ENCODE measurements at regions not wholly inside any gene's neighbourhood (a gene's known extent, or its start where the extent isn't known, plus 50 kb on each side); places are given as distances from the start of the nearest gene placed in this dataset.

DNA sequence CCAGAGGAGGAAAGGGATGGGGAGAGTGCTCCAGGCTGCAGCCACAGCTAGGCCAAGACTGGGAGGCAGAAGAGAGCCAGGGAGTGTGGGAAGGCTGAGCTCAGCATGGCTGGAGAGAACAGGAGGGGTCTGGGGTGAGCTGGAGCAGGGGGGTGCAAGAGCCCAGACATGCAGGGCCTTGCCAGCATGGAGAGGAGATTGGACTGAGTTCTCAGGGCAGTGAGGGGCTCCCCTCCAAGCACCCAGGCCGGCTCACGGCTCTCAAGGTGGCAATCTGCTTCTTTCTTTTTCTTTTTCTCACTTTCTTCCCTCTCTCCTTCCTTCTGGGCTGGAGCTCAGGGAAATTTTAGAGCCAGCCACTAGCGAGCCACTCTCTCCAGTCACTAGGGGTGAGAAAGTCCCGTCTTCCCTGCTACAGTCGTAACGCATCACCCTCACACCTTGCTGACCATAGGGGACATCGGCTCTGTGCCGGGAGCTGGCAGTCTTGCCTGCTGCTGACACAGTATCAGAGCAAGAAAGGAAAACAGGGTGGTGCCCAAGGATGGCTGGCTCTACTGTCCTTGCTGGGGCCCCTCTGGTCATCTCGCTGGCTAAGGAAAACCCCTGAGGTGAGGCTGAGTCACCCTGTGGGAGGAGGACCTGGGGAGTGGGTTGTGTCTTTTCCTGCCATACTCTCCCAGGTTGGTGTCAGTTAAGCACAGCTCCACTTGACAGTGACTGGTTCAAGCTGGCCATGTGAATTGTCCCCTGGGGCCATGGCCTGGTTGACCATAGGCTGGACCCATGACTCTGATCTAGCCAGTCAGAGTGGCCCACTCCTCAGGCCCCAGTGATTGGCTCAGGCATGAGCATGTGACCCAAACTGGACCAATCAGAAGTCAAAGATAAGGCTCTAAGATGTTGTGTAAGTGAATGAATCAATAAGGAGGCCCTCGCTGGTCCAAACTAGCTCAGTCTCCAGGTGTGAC lies 135.1 kb upstream of the PMEPA1 start:
- ATAC-seq (ENCODE audit: low read depth in 2 of 2) (no peak), DNase-seq (no peak)
- Mint-ChIP-seq H3K27me3 (peaks cover 10 to 43% (median 40%) of the 10 kb centered on the region in 3 donors), H3K36me3 (no peaks in the 10 kb centered on the region), H3K9me3 (peaks cover 0 to 4% (median 0%) of the 10 kb centered on the region in 7 donors), H3K27ac (peak overlapping the region in 2 of 6 donors; percentile 20 to 71), H3K4me1 (no peaks in the 10 kb centered on the region), H3K4me3 (no peak overlapping the region)

DNA sequence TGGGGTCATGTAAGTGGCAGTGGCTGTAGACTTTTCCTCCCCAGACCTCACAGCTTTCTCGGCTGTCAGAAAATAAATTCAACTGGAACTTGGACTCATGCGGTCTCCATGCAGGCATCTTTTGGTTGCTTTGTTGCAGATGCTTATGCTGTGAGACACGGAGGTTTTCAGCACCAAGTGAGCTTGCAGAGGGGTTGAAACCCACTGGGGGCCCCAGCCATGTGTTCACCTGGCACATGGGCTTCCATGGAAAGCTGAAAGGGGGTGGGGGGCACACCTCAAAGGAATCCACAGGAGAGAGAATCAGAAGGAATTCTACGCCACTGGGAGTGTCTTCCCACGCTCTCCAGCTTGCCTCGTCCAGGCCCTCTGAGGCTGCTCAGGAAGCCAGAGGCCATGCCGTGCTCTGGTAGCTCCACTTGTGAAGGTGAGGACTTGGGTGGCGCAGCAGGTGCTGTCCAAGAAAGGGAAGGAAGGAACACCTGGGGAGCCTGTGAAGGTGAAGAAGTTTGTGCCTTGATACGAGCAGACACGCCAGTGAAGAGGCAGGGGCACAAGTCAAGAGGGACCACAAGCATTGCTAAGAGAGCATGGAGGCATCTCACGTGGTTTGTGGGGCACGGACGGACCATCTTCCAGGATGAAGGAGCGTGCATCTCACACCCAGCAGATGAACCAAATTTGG lies 134.3 kb upstream of the PMEPA1 start:
- no peak for ATAC-seq (ENCODE audit: low read depth in 2 of 2)
- peaks cover 0 to 4% (median 0%) of the 10 kb centered on the region in 7 donors for H3K9me3 Mint-ChIP-seq
- no peaks in the 10 kb centered on the region for H3K36me3 Mint-ChIP-seq
- H3K4me3 Mint-ChIP-seq: no peak overlapping the region
- DNase-seq: no peak
- no peaks in the 10 kb centered on the region for H3K4me1 Mint-ChIP-seq
- peaks cover 10 to 40% (median 36%) of the 10 kb centered on the region in 3 donors for H3K27me3 Mint-ChIP-seq
- no peak overlapping the region for H3K27ac Mint-ChIP-seq

DNA sequence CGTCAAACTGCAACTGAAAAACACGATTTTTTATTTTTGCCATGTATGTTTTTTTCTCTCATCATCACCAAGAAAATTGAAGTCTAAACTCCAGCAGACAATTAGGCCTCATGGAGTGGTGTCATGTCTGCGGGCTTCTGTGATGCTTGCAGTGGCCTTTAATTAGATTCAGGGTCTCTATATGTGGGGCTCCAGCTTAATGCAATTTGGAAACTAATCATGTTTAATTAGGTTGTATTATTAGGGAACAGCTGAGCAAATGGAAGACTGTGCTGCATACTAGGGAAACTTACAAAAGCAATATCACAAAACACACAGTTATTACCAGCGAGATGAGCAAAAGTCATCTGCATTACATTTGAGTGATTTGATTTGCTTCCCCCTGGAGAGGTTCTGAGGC lies 132.9 kb upstream of the PMEPA1 start:
- H3K27me3 Mint-ChIP-seq: peaks cover 6 to 31% (median 29%) of the 10 kb centered on the region in 3 donors
- H3K9me3 Mint-ChIP-seq: peaks cover 0 to 4% (median 0%) of the 10 kb centered on the region in 7 donors
- H3K36me3 Mint-ChIP-seq: no peaks in the 10 kb centered on the region
- DNase-seq (no peak), ATAC-seq (ENCODE audit: low read depth in 2 of 2) (no peak)
- peak overlapping the region in 1 of 6 donors; percentile 26 for H3K27ac Mint-ChIP-seq
- no peaks in the 10 kb centered on the region for H3K4me1 Mint-ChIP-seq
- H3K4me3 Mint-ChIP-seq: no peak overlapping the region

DNA sequence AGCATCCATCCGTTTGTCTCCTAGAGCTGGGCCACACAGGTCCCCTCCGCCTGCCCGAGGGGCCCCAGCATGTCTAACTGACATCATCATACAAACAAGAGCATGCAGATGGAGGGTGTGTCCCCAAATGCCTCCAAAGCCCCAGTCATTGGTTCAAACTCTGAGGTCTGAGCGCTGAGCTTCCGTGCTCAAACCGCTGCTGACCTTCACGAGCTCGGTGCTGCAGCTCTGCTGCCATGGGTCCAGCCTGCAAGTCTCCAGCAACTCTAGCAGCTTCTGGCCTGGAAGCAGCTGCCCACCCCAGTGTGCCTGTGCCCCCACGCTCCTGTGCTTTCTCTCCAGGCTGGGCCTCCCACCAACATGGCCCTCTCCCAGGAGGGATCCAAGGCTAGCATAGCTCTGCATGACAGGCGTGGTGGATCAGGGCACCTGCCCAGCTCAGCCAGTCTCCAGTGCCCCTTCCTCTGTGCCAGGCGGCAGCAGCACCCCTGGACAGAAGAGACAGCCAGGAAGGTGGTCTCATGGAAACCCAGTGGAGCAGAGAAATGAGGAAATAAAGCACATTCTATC lies 131.6 kb upstream of the PMEPA1 start:
- Mint-ChIP-seq H3K27me3 (peaks cover 0 to 32% (median 19%) of the 10 kb centered on the region in 3 donors), H3K9me3 (peaks cover 0 to 4% (median 0%) of the 10 kb centered on the region in 7 donors), H3K27ac (no peak overlapping the region), H3K36me3 (no peaks in the 10 kb centered on the region), H3K4me1 (no peaks in the 10 kb centered on the region), H3K4me3 (no peak overlapping the region)
- DNase-seq (no peak), ATAC-seq (ENCODE audit: low read depth in 2 of 2) (no peak)

DNA sequence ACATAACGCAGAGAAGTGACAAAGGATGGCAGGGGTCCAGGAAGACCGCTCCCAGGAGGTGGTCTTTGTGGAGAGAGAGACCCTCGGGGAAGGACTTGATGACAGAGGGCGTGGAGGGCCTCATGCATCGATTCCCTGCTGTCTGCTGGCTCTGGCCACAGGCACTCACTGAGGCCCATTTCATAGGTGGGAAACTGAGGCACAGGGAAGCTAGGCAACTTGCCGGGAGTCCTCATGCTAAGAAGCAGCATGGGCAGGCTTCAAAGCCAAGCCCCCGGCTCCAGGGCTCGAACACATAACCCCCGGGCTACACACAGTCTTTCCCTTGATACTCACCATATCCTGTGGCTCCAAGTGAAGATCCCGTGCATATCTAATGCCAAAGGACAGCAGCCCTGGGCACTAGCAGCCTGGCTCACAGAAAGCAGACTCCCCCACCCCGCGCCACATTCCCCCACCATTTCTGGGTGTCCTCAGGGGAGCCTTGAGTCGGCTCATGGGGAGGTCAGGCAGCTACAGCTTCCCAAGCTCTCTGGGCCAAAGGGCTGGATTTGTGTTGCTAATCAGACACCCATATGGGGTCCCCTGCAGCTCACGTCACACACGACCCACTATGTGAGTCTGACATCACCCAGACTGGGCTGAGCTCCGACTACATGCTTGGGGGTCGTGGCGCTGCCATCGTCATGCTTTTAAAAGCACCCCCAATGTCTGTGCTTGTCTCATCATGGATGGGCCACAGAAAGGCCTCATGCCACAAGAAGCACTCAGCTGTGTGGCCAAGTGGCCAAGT lies 130.9 kb upstream of the PMEPA1 start:
- Mint-ChIP-seq H3K36me3 (no peaks in the 10 kb centered on the region), H3K27ac (no peak overlapping the region), H3K9me3 (peaks cover 0 to 4% (median 0%) of the 10 kb centered on the region in 7 donors), H3K4me1 (no peaks in the 10 kb centered on the region), H3K4me3 (no peak overlapping the region), H3K27me3 (peaks cover 0 to 27% (median 16%) of the 10 kb centered on the region in 3 donors)
- no peak for DNase-seq
- no peak for ATAC-seq (ENCODE audit: low read depth in 2 of 2)

DNA sequence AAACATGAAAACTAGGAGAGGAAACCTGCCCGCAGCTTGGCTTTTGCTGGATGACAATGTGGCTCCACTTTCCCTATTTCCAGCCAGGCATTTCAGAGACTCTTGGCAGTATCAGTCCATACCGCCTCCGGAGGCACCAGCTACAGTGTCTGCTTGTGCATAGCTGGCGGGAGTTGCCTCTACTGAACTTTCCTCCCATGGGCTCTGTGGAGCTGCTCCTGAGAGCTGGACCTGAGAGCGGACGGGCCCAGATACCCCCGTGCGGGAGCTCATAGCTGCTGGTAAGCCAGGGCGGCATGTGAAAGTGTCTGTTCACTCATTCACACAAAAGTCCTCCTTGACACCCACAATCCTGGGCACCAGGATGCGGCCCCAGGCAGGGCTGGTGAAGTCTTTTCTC lies 130.3 kb upstream of the PMEPA1 start:
- Mint-ChIP-seq H3K27me3 (peaks cover 0 to 23% (median 12%) of the 10 kb centered on the region in 3 donors), H3K36me3 (no peaks in the 10 kb centered on the region), H3K27ac (no peak overlapping the region), H3K4me1 (no peaks in the 10 kb centered on the region), H3K4me3 (no peak overlapping the region), H3K9me3 (no peaks in the 10 kb centered on the region)
- ATAC-seq (ENCODE audit: low read depth in 2 of 2) (no peak), DNase-seq (no peak)

DNA sequence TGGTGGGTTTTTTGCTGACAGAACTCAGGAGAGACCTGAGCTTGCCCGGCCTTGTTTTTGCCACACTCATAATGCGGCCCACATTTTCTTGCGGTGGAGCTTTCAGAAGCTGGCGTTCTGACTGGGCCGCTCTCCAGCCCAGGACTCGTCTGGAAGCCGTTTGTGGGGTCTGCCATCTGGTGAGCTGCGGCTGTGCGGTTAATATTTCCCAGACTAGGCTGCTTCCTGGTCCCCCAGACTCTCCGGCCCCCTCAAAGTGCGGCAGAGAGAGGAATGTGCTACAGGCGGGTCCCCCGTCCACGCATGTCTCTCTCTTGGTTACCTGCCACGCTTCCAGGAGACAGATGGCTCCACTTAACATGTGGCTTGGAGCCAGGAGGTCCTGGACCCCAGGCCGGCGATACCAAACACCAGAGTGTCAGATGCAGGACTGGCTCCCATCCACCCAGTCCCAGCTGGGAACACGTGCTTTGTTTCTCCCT lies 128.9 kb upstream of the PMEPA1 start:
- H3K4me1 Mint-ChIP-seq: no peaks in the 10 kb centered on the region
- no peaks in the 10 kb centered on the region for H3K36me3 Mint-ChIP-seq
- no peak overlapping the region for H3K27ac Mint-ChIP-seq
- H3K9me3 Mint-ChIP-seq: no peaks in the 10 kb centered on the region
- H3K4me3 Mint-ChIP-seq: no peak overlapping the region
- DNase-seq (no peak), ATAC-seq (ENCODE audit: low read depth in 2 of 2) (no peak)
- H3K27me3 Mint-ChIP-seq: peaks cover 0 to 16% (median 10%) of the 10 kb centered on the region in 3 donors

DNA sequence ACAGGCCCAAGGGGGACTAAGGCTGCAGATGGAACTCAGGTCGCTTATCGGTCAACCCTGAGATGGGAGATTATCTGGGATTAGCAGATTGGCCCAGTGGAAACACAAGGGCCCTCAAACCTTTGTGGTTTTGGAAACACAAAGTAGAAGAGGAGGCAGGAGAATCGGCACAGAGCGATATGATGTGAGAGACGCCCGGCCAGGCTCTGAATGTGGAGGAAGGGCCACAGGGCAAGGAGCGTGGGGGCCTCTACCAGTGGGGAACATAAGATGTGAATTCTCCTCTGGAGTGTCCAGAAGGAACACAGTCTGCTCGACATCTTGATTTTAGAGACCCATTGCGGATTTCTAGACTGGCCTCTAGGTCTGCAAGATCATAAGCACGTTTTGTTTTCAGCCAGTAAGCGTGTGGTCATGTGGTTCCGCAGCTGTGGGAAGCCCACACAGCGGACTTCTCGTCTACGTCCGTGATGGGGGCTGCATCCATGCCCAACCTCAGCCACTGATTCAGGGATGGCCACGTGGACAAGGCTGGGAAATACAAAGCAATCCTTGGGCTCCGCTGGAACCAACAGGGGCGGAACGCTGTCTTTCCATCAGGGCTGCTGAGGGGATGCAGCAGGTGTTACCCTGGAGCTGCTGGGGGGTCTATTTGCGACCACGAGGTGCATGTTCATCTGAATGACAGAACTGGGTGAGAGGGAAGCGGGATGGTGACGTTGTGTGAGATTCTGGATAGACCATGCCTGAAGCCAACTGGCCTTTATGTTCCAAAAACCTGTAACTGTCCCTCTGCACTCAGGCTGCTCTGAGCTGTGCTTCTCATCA lies 127.6 kb upstream of the PMEPA1 start:
- no peak overlapping the region for H3K27ac Mint-ChIP-seq
- no peaks in the 10 kb centered on the region for H3K36me3 Mint-ChIP-seq
- H3K4me1 Mint-ChIP-seq: no peaks in the 10 kb centered on the region
- no peak for ATAC-seq (ENCODE audit: low read depth in 2 of 2)
- H3K9me3 Mint-ChIP-seq: no peaks in the 10 kb centered on the region
- no peak for DNase-seq
- H3K27me3 Mint-ChIP-seq: peaks cover 0 to 21% (median 15%) of the 10 kb centered on the region in 3 donors
- H3K4me3 Mint-ChIP-seq: no peak overlapping the region

DNA sequence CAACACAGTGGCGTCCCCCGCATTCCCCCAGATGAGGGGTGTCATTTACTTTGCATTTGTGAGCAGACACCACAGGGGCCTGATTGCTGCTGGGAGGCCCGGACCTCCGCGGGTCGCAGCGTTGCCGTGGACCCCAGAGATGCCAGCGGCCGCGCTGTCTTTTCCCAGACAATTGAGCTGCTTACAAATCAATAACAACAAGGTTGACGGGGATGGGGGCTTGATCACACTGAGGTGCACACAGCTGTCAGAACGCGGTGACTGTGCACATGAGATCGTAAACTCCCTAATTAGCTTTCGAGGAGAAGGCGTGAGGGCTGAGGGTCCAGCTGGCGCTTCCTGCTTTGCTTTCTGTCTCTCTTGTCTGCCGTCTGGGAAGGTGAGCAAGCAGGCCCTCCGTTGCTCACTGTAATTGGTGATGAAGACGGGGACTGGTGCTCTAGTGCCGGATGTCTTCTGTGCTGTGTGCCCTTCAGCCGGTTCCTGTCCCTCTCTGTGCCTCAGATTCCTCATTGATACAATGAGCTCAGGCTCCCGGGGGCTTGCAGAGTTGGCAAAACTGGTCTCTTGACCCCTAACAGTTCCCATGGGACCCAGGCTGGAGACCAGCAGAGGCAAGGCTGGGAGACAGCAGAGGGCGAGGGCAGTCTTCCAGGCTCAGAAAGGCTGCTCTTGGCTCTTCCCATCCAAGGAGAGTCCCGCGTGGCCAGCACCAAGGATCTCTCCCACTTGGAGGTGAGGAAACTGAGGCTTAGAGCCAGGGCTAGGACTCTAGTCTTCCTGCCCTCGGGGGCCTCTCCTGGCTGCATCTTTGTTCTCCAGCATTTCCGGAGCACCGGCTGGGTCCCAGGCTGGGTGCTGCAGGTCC lies 126.0 kb upstream of the PMEPA1 start:
- no peak for ATAC-seq (ENCODE audit: low read depth in 2 of 2)
- DNase-seq: no peak
- Mint-ChIP-seq H3K4me3 (peak overlapping the region in 1 of 8 donors; percentile 21), H3K9me3 (no peaks in the 10 kb centered on the region), H3K27ac (no peak overlapping the region), H3K36me3 (no peaks in the 10 kb centered on the region), H3K4me1 (no peaks in the 10 kb centered on the region), H3K27me3 (peaks cover 4 to 21% (median 15%) of the 10 kb centered on the region in 3 donors)

DNA sequence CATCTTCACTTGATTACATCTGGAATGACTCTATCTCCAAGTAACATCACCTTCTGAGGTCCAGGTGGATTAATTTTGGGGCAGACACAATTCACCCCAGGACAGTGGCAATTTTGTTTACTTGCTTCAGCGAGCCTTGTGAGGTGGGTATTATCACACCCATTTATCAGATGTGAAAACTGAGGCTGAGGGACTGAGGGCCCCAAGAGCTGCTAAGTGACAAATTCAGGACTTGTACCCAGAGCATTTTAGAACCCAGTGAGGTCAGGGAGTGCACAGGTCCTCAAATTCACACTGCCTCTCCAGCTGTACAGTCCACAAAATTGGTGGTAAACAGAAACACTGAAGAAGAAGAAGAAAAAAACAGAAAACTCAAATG lies 125.2 kb upstream of the PMEPA1 start:
- Mint-ChIP-seq H3K36me3 (no peaks in the 10 kb centered on the region), H3K9me3 (no peaks in the 10 kb centered on the region), H3K27ac (no peak overlapping the region), H3K4me1 (no peaks in the 10 kb centered on the region), H3K4me3 (no peak overlapping the region), H3K27me3 (peaks cover 4 to 27% (median 15%) of the 10 kb centered on the region in 3 donors)
- DNase-seq: no peak
- ATAC-seq (ENCODE audit: low read depth in 2 of 2): no peak

DNA sequence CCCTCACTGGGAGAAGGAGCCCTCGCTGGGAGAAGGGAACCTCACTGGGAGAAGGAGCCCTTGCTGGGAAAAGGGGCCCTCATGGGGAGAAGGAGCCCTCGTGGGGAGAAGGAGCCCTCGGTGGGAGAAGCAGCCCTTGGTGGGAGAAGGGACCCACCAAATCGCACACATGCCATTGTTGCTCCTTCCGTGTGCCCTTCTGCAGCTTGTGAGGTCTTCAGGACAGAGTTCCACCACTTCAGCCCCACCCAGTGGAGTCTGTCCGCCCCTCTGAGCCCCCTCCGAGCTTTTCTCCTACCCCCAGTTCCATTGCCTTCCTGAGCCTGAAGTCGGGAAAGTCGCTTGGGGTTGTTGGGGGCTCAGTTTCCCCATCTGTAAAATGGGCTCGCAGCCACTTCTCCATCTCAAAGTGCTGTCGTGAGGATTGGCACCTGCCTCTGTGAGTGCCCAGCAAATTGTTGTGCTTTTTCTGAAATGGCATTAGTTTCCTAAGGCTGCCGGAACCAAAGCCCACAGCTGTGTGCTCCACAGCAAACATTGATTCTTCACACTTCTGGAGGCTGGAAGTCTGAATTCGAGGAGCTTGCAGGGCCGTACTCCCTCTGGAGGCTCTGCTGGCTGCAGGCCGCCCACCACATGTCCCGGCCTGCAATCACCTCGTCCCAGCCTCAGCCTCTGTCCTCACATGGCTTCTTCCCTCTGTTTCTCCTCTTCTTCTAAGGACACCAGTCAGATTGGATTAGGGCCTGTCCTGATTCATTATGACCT lies 124.7 kb upstream of the PMEPA1 start:
- no peak overlapping the region for H3K27ac Mint-ChIP-seq

More for the DNA sequence above, 124.7 kb upstream of the PMEPA1 start:
- H3K27me3 Mint-ChIP-seq: peaks cover 4 to 27% (median 15%) of the 10 kb centered on the region in 3 donors
- H3K9me3 Mint-ChIP-seq: no peaks in the 10 kb centered on the region
- no peaks in the 10 kb centered on the region for H3K4me1 Mint-ChIP-seq
- H3K36me3 Mint-ChIP-seq: no peaks in the 10 kb centered on the region
- no peak overlapping the region for H3K4me3 Mint-ChIP-seq
- DNase-seq (no peak), ATAC-seq (ENCODE audit: low read depth in 2 of 2) (no peak)
